ENCODE measurements at regions not wholly inside any gene's neighbourhood (a gene's known extent, or its start where the extent isn't known, plus 50 kb on each side); places are given as distances from the start of the nearest gene placed in this dataset.

- TF ChIP-seq REST (IDR thresholded peaks at IDR 0.05; ENCODE audit: low read depth, low read length) (no peak), ELF1 (IDR thresholded peaks at IDR 0.05) (no peak), IRF3 (IDR thresholded peaks at IDR 0.05; ENCODE audit: low read depth, low read length) (no peak), FOXM1 (IDR thresholded peaks at IDR 0.05; ENCODE audit: low read depth) (no peak), NRF1 (IDR thresholded peaks at IDR 0.05; ENCODE audit: low read depth, low read length) (no peak), MXI1 (IDR thresholded peaks at IDR 0.05; ENCODE audit: low read depth, low read length) (no peak), SIN3A (IDR thresholded peaks at IDR 0.05; ENCODE audit: borderline replicate concordance, low read depth, low read length) (no peak), YY1 (IDR thresholded peaks at IDR 0.05; ENCODE audit: low read depth) (no peak), TCF12 (IDR thresholded peaks at IDR 0.05) (no peak)
Measured at GRCh38 chr14:97456958-97457357, 659.8 kb downstream of the VRK1 start (continued).

- Histone ChIP-seq H3K4me2 (no peak overlapping the region), H3K9me3 (no peaks in the 10 kb centered on the region), H3K9me2 (no peaks in the 10 kb centered on the region), H3K27me3 (ENCODE audit: insufficient read depth) (no peaks in the 10 kb centered on the region), H4K20me1 (ENCODE audit: insufficient read depth) (no peaks in the 10 kb centered on the region), H3K36me3 (replicated peaks in 1 of 2; ENCODE audit: control insufficient read depth in 1 of 2, insufficient read depth in 2 of 2, low read length in 1 of 2) (no peaks in the 10 kb centered on the region), H3F3A (replicated peaks; ENCODE audit: insufficient read depth) (no peaks in the 10 kb centered on the region), H3K9ac (no peak overlapping the region), H3K4me3 (ENCODE audit: low read depth in 2 of 2, low read length in 1 of 2) (no peak overlapping the region), H3K4me1 (ENCODE audit: control insufficient read depth in 1 of 2, insufficient read depth in 2 of 2, low read depth in 1 of 2, low read length in 1 of 2) (no peaks in the 10 kb centered on the region; a peak in 1 of 4 replicates), H2AFZ (ENCODE audit: low read depth) (no peak overlapping the region), H3K27ac (ENCODE audit: low read depth in 2 of 2, low read length in 1 of 2) (no peak overlapping the region), H3K79me2 (ENCODE audit: insufficient read depth) (no peaks in the 10 kb centered on the region)
- TF ChIP-seq ZBTB33 (IDR thresholded peaks at IDR 0.05; ENCODE audit: borderline replicate concordance, low read depth), result no peak
- no peak for TF ChIP-seq RFX5 (IDR thresholded peaks at IDR 0.05; ENCODE audit: low read length)
- no peak for TF ChIP-seq GABPA (IDR thresholded peaks at IDR 0.05; ENCODE audit: low read depth)
- no peak for TF ChIP-seq NRF1 (IDR thresholded peaks at IDR 0.05; ENCODE audit: low read depth, low read length)
- TF ChIP-seq POLR2AphosphoS5 (IDR thresholded peaks at IDR 0.05; ENCODE audit: low read depth, low read length), result no peak
- no peak for TF ChIP-seq FOXM1 (IDR thresholded peaks at IDR 0.05; ENCODE audit: low read depth)
- TF ChIP-seq FOSL2 (IDR thresholded peaks at IDR 0.05; ENCODE audit: borderline replicate concordance, low read depth), result no peak
- TF ChIP-seq EZH2phosphoT487 (IDR thresholded peaks at IDR 0.05; ENCODE audit: borderline replicate concordance, low read depth), result no peak
- TF ChIP-seq SIN3A (IDR thresholded peaks at IDR 0.05; ENCODE audit: borderline replicate concordance, low read depth, low read length), result no peak
- TF ChIP-seq USF2 (IDR thresholded peaks at IDR 0.05; ENCODE audit: borderline replicate concordance, low read depth, low read length), result no peak
- no peak for TF ChIP-seq IRF3 (IDR thresholded peaks at IDR 0.05; ENCODE audit: low read depth, low read length)
- no peak for TF ChIP-seq RAD21 (IDR thresholded peaks at IDR 0.05; ENCODE audit: low read length)
- TF ChIP-seq YY1 (IDR thresholded peaks at IDR 0.05; ENCODE audit: low read depth), result no peak
- TF ChIP-seq JUND (IDR thresholded peaks at IDR 0.05), result no peak
- TF ChIP-seq REST (IDR thresholded peaks at IDR 0.05; ENCODE audit: low read depth, low read length), result no peak
- TF ChIP-seq MXI1 (IDR thresholded peaks at IDR 0.05; ENCODE audit: low read depth, low read length), result no peak
- WGBS (ENCODE audit: low lambda C conversion rate), result 7% methylated on average over 16 of the region's 16 CpGs
- ChIA-PET POLR2A (no interaction called here), CTCF (no interaction called here)
- DNase-seq, result no peak
Measured at GRCh38 chr14:97457575-97458085, 660.4 kb downstream of the VRK1 start.

Measured in SK-N-SH (cell line).